H1 (cell line): ENCODE measurements at regions not wholly inside any gene's neighbourhood (a gene's known extent, or its start where the extent isn't known, plus 50 kb on each side); places are given as distances from the start of the nearest gene placed in this dataset.

Source experiments
- CTCF ChIA-PET: fragments of 300-600 bp; sonication (Branson Sonifier 250); formaldehyde crosslinking; loops from one replicate; lab custom pipeline; 2021; ENCODE audit not compliant: partially characterized antibody; lab: Charles Lee
- POLR2A ChIA-PET: fragments of 300-600 bp; sonication (Branson Sonifier 250); formaldehyde crosslinking; loops from one replicate; lab custom pipeline; 2021; ENCODE audit warnings: inconsistent platforms; ENCODE audit not compliant: partially characterized antibody; lab: Charles Lee
- DNase-seq, 2 experiments: peaks; one replicate each; pipeline versions ENCODE4 v3.0.0 to v3.0.0-alpha.2; 2010 to 2022; ENCODE audit warnings: low spot score in 2 of 2, low read depth in 1 of 2, mixed read lengths in 1 of 2
- FAIRE-seq: peaks from 2 replicates; lab custom pipeline; 2011; peaks lifted over from hg19 to GRCh38; lab: Jason Lieb, UNC
- H2AFZ ChIP-seq: 2 replicates; pipeline ENCODE4 v1.8.1; 2012; ENCODE audit warnings: low read length, inconsistent platforms
- H2AK5ac ChIP-seq: 2 replicates; pipeline ENCODE4 v1.6.1; 2013; ENCODE audit warnings: low read depth, low read length
- H2BK120ac ChIP-seq: replicated peaks from 2 replicates; pipeline ENCODE3; 2013; ENCODE audit warnings: low read depth, low read length, inconsistent platforms
- H2BK12ac ChIP-seq: 2 replicates; pipeline ENCODE4 v1.6.1; 2013; ENCODE audit warnings: low read depth, low read length
- H2BK15ac ChIP-seq: 2 replicates; pipeline ENCODE4 v1.6.1; 2013; ENCODE audit warnings: low read length
- H2BK20ac ChIP-seq: 2 replicates; pipeline ENCODE4 v1.6.1; 2013; ENCODE audit warnings: low read length
- H2BK5ac ChIP-seq: 2 replicates; pipeline ENCODE4 v1.6.1; 2013; ENCODE audit warnings: low read depth, low read length
- H3K14ac ChIP-seq: 2 replicates; pipeline ENCODE4 v1.6.1; 2013; ENCODE audit warnings: inconsistent platforms; ENCODE audit not compliant: insufficient read length
- H3K18ac ChIP-seq: 2 replicates; pipeline ENCODE4 v1.6.1; 2013; ENCODE audit warnings: low read length; ENCODE audit errors: extremely low read depth
- H3K23ac ChIP-seq: 2 replicates; pipeline ENCODE4 v1.6.1; 2013; ENCODE audit warnings: inconsistent platforms; ENCODE audit not compliant: insufficient read length
- H3K23me2 ChIP-seq: 2 replicates; pipeline ENCODE4 v1.6.1; 2013; ENCODE audit warnings: low read depth, low read length
- H3K27ac ChIP-seq: 2 replicates; pipeline ENCODE4 v1.6.1; 2011; ENCODE audit warnings: low read depth, low read length, inconsistent platforms
- H3K27me3 ChIP-seq, 4 experiments: replicated peaks in 1 of 4; 1 replicate in 1 of 4; 2 replicates in 3 of 4; pipeline versions ENCODE4 v1.6.1 to v1.8.1; 2011 to 2013; ENCODE audit warnings: low read length in 3 of 4, mild to moderate bottlenecking in 3 of 4, inconsistent platforms in 2 of 4, mixed read lengths in 2 of 4, moderate library complexity in 1 of 4; ENCODE audit not compliant: control insufficient read depth in 3 of 4, insufficient read depth in 3 of 4; ENCODE audit errors: extremely low read depth in 1 of 4
- H3K36me3 ChIP-seq, 4 experiments: 2 replicates each; pipeline versions ENCODE4 v1.6.1 to v1.8.1; 2011 to 2013; ENCODE audit warnings: mild to moderate bottlenecking in 4 of 4, low read length in 3 of 4, moderate library complexity in 2 of 4, control low read depth in 1 of 4, inconsistent platforms in 1 of 4; ENCODE audit not compliant: insufficient read depth in 4 of 4, control insufficient read depth in 2 of 4
- H3K4ac ChIP-seq: replicated peaks from 2 replicates; pipeline ENCODE3; 2013; ENCODE audit warnings: low read length, low read depth, mixed read lengths, inconsistent platforms; ENCODE audit not compliant: insufficient read length
- H3K4me1 ChIP-seq, 4 experiments: replicated peaks in 1 of 4; 1 replicate in 1 of 4; 2 replicates in 3 of 4; pipeline versions ENCODE4 v1.6.1 to v1.8.1; 2011 to 2013; ENCODE audit warnings: low read length in 3 of 4, inconsistent platforms in 2 of 4, mixed read lengths in 1 of 4; ENCODE audit not compliant: insufficient read depth in 4 of 4, control insufficient read depth in 3 of 4
- H3K4me2 ChIP-seq, 2 experiments: 2 replicates each; pipeline versions ENCODE4 v1.6.1 to v1.8.1; 2011 to 2013; ENCODE audit warnings: low read depth in 2 of 2, low read length in 2 of 2, control low read depth in 1 of 2, inconsistent platforms in 1 of 2, mild to moderate bottlenecking in 1 of 2; ENCODE audit not compliant: insufficient read depth in 1 of 2
- H3K4me3 ChIP-seq, 4 experiments: fragments of 200-600, 300-600 bp in 1 of 4; sonication (generic), shearing (Covaris generic), sonication (Bioruptor Twin) in 1 of 4; 2 replicates each; pipeline versions ENCODE4 v1.5.1 to v1.8.1; 2011 to 2016; ENCODE audit warnings: low read length in 4 of 4, low read depth in 3 of 4, control low read depth in 2 of 4, inconsistent platforms in 2 of 4, mild to moderate bottlenecking in 2 of 4, mixed read lengths in 1 of 4, moderate library complexity in 1 of 4; ENCODE audit not compliant: insufficient read depth in 2 of 4; ENCODE audit errors: extremely low read depth in 1 of 4
- H3K56ac ChIP-seq: replicated peaks from 2 replicates; pipeline ENCODE3; 2013; ENCODE audit warnings: low read depth, mild to moderate bottlenecking, mixed read lengths, low read length, inconsistent platforms; ENCODE audit not compliant: insufficient read length
- H3K79me1 ChIP-seq: 2 replicates; pipeline ENCODE4 v1.6.1; 2013; ENCODE audit warnings: low read depth, low read length, control low read depth
- H3K79me2 ChIP-seq, 2 experiments: 2 replicates each; pipeline versions ENCODE4 v1.6.1 to v1.8.1; 2012 to 2013; ENCODE audit warnings: low read length in 2 of 2, mild to moderate bottlenecking in 2 of 2, inconsistent platforms in 1 of 2; ENCODE audit not compliant: insufficient read depth in 2 of 2, control insufficient read depth in 1 of 2
- H3K9ac ChIP-seq, 4 experiments: replicated peaks in 1 of 4; 1 replicate in 1 of 4; 2 replicates in 3 of 4; pipeline versions ENCODE4 v1.6.1 to v1.8.1; 2011 to 2013; ENCODE audit warnings: low read depth in 3 of 4, low read length in 3 of 4, control low read depth in 2 of 4, mild to moderate bottlenecking in 2 of 4, moderate library complexity in 2 of 4, inconsistent platforms in 1 of 4; ENCODE audit errors: extremely low read depth in 1 of 4
- H3K9me3 ChIP-seq, 2 experiments: 2 replicates each; pipeline versions ENCODE4 v1.6.1 to v1.8.1; 2012 to 2013; ENCODE audit warnings: mild to moderate bottlenecking in 2 of 2, moderate library complexity in 2 of 2, control low read depth in 1 of 2, inconsistent platforms in 1 of 2, low read depth in 1 of 2, low read length in 1 of 2, mixed read lengths in 1 of 2; ENCODE audit not compliant: insufficient read depth in 2 of 2
- H4K20me1 ChIP-seq, 2 experiments: replicated peaks in 1 of 2; 2 replicates each; pipeline versions ENCODE3 to v1.8.1; 2011 to 2013; ENCODE audit warnings: inconsistent platforms in 2 of 2, low read length in 2 of 2, mild to moderate bottlenecking in 1 of 2; ENCODE audit not compliant: insufficient read depth in 2 of 2, control insufficient read depth in 1 of 2
- H4K5ac ChIP-seq: 2 replicates; pipeline ENCODE4 v1.6.1; 2013; ENCODE audit warnings: low read length, low read depth, mixed read lengths, inconsistent platforms; ENCODE audit not compliant: insufficient read length
- H4K8ac ChIP-seq: 2 replicates; pipeline ENCODE4 v1.8.0; 2013; ENCODE audit warnings: mild to moderate bottlenecking, moderate library complexity, low read length, inconsistent platforms; ENCODE audit not compliant: insufficient read depth; ENCODE audit errors: extremely low read depth
- H4K91ac ChIP-seq: replicated peaks from 2 replicates; pipeline ENCODE3; 2013; ENCODE audit warnings: low read length, mixed read lengths, inconsistent platforms; ENCODE audit not compliant: insufficient read length
- BCL11A ChIP-seq, 2 experiments: IDR thresholded peaks; one replicate each; pipeline ENCODE4 v1.6.1; 2011; ENCODE audit warnings: low read depth in 2 of 2, low read length in 2 of 2, mild to moderate bottlenecking in 2 of 2
- CBX8 ChIP-seq: fragments of 300-800, 300-1000 bp; sonication (generic); IDR thresholded peaks from 2 replicates; pipeline ENCODE4 v1.7.1; 2016; ENCODE audit warnings: low read depth, low read length, borderline replicate concordance
- CEBPB ChIP-seq: IDR thresholded peaks from 2 replicates; pipeline ENCODE4 v1.6.1; 2012; ENCODE audit warnings: low read depth, low read length
- CTBP2 ChIP-seq: IDR thresholded peaks from 2 replicates; pipeline ENCODE4 v1.7.0; 2011; ENCODE audit warnings: borderline replicate concordance, mild to moderate bottlenecking, moderate library complexity, mixed read lengths, low read length; ENCODE audit not compliant: insufficient read depth, insufficient read length
- E2F6 ChIP-seq: IDR thresholded peaks from 2 replicates; pipeline ENCODE4 v1.6.1; 2012; ENCODE audit warnings: inconsistent platforms
- EP300 ChIP-seq, 2 experiments: IDR thresholded peaks; 1 replicate in 1 of 2; 2 replicates in 1 of 2; pipeline ENCODE4 v1.6.1; 2011 to 2012; ENCODE audit warnings: low read depth in 2 of 2, low read length in 2 of 2, mild to moderate bottlenecking in 2 of 2, borderline replicate concordance in 1 of 2, inconsistent platforms in 1 of 2, moderate library complexity in 1 of 2
- GTF2F1 ChIP-seq: IDR thresholded peaks from 2 replicates; pipeline ENCODE4 v1.6.1; 2012; ENCODE audit warnings: low read depth, low read length, improper control_type of control experiment, borderline replicate concordance
- KDM4A ChIP-seq: IDR thresholded peaks from one replicate; pipeline ENCODE4 v1.7.1; 2012; ENCODE audit warnings: low read depth, mild to moderate bottlenecking, moderate library complexity, low read length, inconsistent platforms; ENCODE audit not compliant: severe bottlenecking
- KDM5A ChIP-seq: fragments of 200-600 bp; IDR thresholded peaks from 2 replicates; pipeline ENCODE4 v1.7.1; 2012; ENCODE audit warnings: mild to moderate bottlenecking, low read length, inconsistent platforms, mixed read lengths
- RBBP5 ChIP-seq: IDR thresholded peaks from 2 replicates; pipeline ENCODE4 v1.7.1; 2012; ENCODE audit warnings: low read depth, mild to moderate bottlenecking, inconsistent platforms, low read length, moderate library complexity, borderline replicate concordance
- SAP30 ChIP-seq: fragments of 300-600 bp; sonication (generic); IDR thresholded peaks from 2 replicates; pipeline ENCODE4 v1.7.1; 2012; ENCODE audit warnings: low read length, moderate library complexity, mild to moderate bottlenecking, inconsistent platforms; ENCODE audit not compliant: insufficient read depth, insufficient replicate concordance
- SP4 ChIP-seq: IDR thresholded peaks from 2 replicates; pipeline ENCODE4 v1.6.1; 2012; ENCODE audit warnings: low read length, inconsistent platforms
- SRF ChIP-seq: IDR thresholded peaks from 2 replicates; pipeline ENCODE4 v1.6.1; 2011; ENCODE audit warnings: mild to moderate bottlenecking, low read depth, low read length, moderate library complexity
- TEAD4 ChIP-seq: IDR thresholded peaks from 2 replicates; pipeline ENCODE4 v1.6.1; 2012; ENCODE audit warnings: low read depth, low read length, inconsistent platforms, mixed read lengths
- YY1 ChIP-seq: IDR thresholded peaks from 2 replicates; pipeline ENCODE4 v1.6.1; 2011; ENCODE audit warnings: low read depth, mild to moderate bottlenecking, low read length
- WGBS, 2 experiments: shearing (Covaris generic) in 1 of 2; methylation state at CpG; one replicate each; pipeline versions ENCODE4 v1.1.6 to v1.1.7; 2013 to 2015; ENCODE audit warnings: low lambda C conversion rate in 2 of 2, mixed read lengths in 2 of 2, inconsistent platforms in 1 of 2, low coverage in 1 of 2, missing lambda C conversion rate in 1 of 2; ENCODE audit not compliant: insufficient replicate concordance in 2 of 2, insufficient coverage in 1 of 2, insufficient read length in 1 of 2; ENCODE audit errors: extremely low coverage in 1 of 2, missing lambda C conversion rate in 1 of 2; 5-methylcytosine and 5-hydroxymethylcytosine counted together

DNA sequence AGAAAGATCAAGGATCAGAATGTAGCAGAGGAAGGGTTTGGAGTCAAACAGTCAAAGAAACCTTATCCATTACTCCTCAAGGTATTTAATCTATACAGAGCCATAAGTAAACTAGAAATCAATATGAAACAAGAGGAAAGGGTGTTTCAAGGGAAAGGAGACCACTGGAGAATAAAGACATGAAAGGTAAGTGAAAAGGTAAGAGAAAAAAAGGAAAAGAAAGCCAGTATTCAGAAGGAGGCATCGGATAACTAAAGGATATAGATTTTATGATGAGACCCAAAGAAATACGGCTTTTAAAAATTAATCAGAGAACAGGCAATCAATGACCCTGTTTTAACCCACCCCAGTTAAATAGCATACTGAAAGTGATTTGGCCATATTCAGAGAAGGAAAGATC, 438.7 kb upstream of the MIR17HG start:
- Histone ChIP-seq H2BK20ac (no peak overlapping the region), H4K8ac (no peak overlapping the region)
- TF ChIP-seq YY1 (no peak), EP300 (IDR thresholded peaks at IDR 0.05; ENCODE audit: borderline replicate concordance in 1 of 2, low read depth in 2 of 2, low read length in 2 of 2) (no peak), CEBPB (no peak), SRF (no peak), E2F6 (no peak), BCL11A (IDR thresholded peaks at IDR 0.05; ENCODE audit: low read depth in 2 of 2, low read length in 2 of 2) (no peak), KDM5A (no peak), TEAD4 (no peak), SP4 (no peak), CTBP2 (no peak), KDM4A (no peak), CBX8 (no peak), GTF2F1 (no peak), SAP30 (no peak), RBBP5 (no peak)

More for the DNA sequence above, 438.7 kb upstream of the MIR17HG start:
- ChIA-PET CTCF (interaction anchor here (0.6 kb wide), 1 partner anchor 1588 kb away, joined by 3 read pairs; no protein-coding TSS in a partner anchor), POLR2A (no interaction called here)
- no peak overlapping the region for H3K9ac ChIP-seq
- H3K4ac ChIP-seq = no peak overlapping the region
- no peak overlapping the region for H3K27ac ChIP-seq
- no peaks in the 10 kb centered on the region for H3K79me1 ChIP-seq
- H3K18ac ChIP-seq = no peak overlapping the region
- no peaks in the 10 kb centered on the region for H3K36me3 ChIP-seq
- H3K9me3 ChIP-seq = no peaks in the 10 kb centered on the region
- no peak overlapping the region for H3K14ac ChIP-seq
- no peak overlapping the region for H2AFZ ChIP-seq
- H3K23me2 ChIP-seq = no peaks in the 10 kb centered on the region
- H4K91ac ChIP-seq = no peak overlapping the region
- DNase-seq (no peak), FAIRE-seq (no peak)
- H3K4me3 ChIP-seq = no peak overlapping the region
- H3K27me3 ChIP-seq = no peaks in the 10 kb centered on the region
- no peaks in the 10 kb centered on the region for H3K79me2 ChIP-seq
- H2BK5ac ChIP-seq = no peak overlapping the region
- H3K4me2 ChIP-seq = no peak overlapping the region
- 89% methylated on average over 2 of the region's 2 CpGs; no CpG with 5 or more reads in 1 of the 2 experiments for WGBS, 2 experiments
- no peak overlapping the region for H3K56ac ChIP-seq
- no peaks in the 10 kb centered on the region for H3K4me1 ChIP-seq
- H2AK5ac ChIP-seq = no peak overlapping the region
- no peak overlapping the region for H4K5ac ChIP-seq
- no peak overlapping the region for H2BK15ac ChIP-seq
- H2BK12ac ChIP-seq = no peak overlapping the region
- H2BK120ac ChIP-seq = no peak overlapping the region
- H3K23ac ChIP-seq = no peak overlapping the region
- no peaks in the 10 kb centered on the region for H4K20me1 ChIP-seq
